GM23338 (cell line): ENCODE measurements at regions not wholly inside any gene's neighbourhood (a gene's known extent, or its start where the extent isn't known, plus 50 kb on each side); places are given as distances from the start of the nearest gene placed in this dataset.

ENCODE experiments used
- ATAC-seq: fragments of 200-7000 bp; cut with Tn5 transposase; 3 replicates; pipeline ENCODE4 v1.9.1; 2020
- DNase-seq: peaks from one replicate; pipeline ENCODE4 v3.0.0-alpha.2; 2015; ENCODE audit warnings: low spot score
- H2AFZ ChIP-seq: fragments of 200-600 bp; sonication (generic); 2 replicates; pipeline ENCODE4 v1.8.0; 2016; ENCODE audit warnings: antibody characterized with exemption, mild to moderate bottlenecking, moderate library complexity
- H3F3A ChIP-seq: fragments of 200-600 bp; sonication (generic); replicated peaks from 2 replicates; pipeline ENCODE4 v1.8.0; 2017; ENCODE audit warnings: antibody characterized with exemption, mixed run types, low read depth
- H3K27ac ChIP-seq: fragments of 200-600 bp; sonication (generic); 2 replicates; pipeline ENCODE4 v1.6.1; 2016; ENCODE audit warnings: low read depth
- H3K27me3 ChIP-seq: fragments of 200-600 bp; sonication (generic); 2 replicates; pipeline ENCODE4 v1.8.0; 2016; ENCODE audit warnings: mild to moderate bottlenecking, mixed run types, moderate library complexity; ENCODE audit not compliant: insufficient read depth
- H3K36me3 ChIP-seq: fragments of 200-600 bp; sonication (generic); 2 replicates; pipeline ENCODE4 v1.8.0; 2016; ENCODE audit warnings: mild to moderate bottlenecking; ENCODE audit not compliant: insufficient read depth
- H3K4me1 ChIP-seq: fragments of 200-600 bp; sonication (generic); 2 replicates; pipeline ENCODE4 v1.8.0; 2016; ENCODE audit warnings: mild to moderate bottlenecking, moderate library complexity; ENCODE audit not compliant: insufficient read depth
- H3K4me2 ChIP-seq: fragments of 200-600 bp; sonication (generic); 2 replicates; pipeline ENCODE4 v1.7.1; 2017; ENCODE audit warnings: mixed run types
- H3K4me3 ChIP-seq: fragments of 200-600 bp; sonication (generic); 2 replicates; pipeline ENCODE4 v1.6.1; 2016; ENCODE audit warnings: mixed run types
- H3K79me2 ChIP-seq: fragments of 200-600 bp; sonication (generic); replicated peaks from 2 replicates; pipeline ENCODE4 v1.8.0; 2017; ENCODE audit warnings: mild to moderate bottlenecking; ENCODE audit not compliant: insufficient read depth
- H3K9me2 ChIP-seq: fragments of 200-600 bp; sonication (generic); 2 replicates; pipeline ENCODE4 v1.8.0; 2017; ENCODE audit not compliant: insufficient read depth
- H4K20me1 ChIP-seq: fragments of 200-600 bp; sonication (generic); replicated peaks from 2 replicates; pipeline ENCODE4 v1.8.0; 2017; ENCODE audit warnings: mild to moderate bottlenecking; ENCODE audit not compliant: insufficient read depth
- H3K27ac Mint-ChIP-seq: 2 replicates; pipeline ENCODE4 v1.8.0; 2020; ENCODE audit warnings: inconsistent platforms, mild to moderate bottlenecking, moderate library complexity, mixed read lengths
- H3K27me3 Mint-ChIP-seq: 3 replicates; pipeline ENCODE4 v1.8.0; 2022; ENCODE audit warnings: low read depth, mild to moderate bottlenecking, moderate library complexity, mixed read lengths, inconsistent platforms; ENCODE audit not compliant: insufficient read depth, poor library complexity
- H3K36me3 Mint-ChIP-seq: 3 replicates; pipeline ENCODE4 v1.8.0; 2021; ENCODE audit warnings: low read depth, mild to moderate bottlenecking, inconsistent platforms, moderate library complexity, mixed read lengths
- H3K4me1 Mint-ChIP-seq: 3 replicates; pipeline ENCODE4 v1.8.0; 2020; ENCODE audit warnings: mild to moderate bottlenecking, inconsistent platforms, mixed read lengths
- H3K4me3 Mint-ChIP-seq: 3 replicates; pipeline ENCODE4 v1.8.0; 2021; ENCODE audit warnings: moderate library complexity, mild to moderate bottlenecking, inconsistent platforms, mixed read lengths
- H3K9me3 Mint-ChIP-seq: 3 replicates; pipeline ENCODE4 v1.8.0; 2020; ENCODE audit warnings: moderate library complexity, mild to moderate bottlenecking, inconsistent platforms, mixed read lengths
- CREB1 ChIP-seq: fragments of 250-450 bp; sonication (Bioruptor Pico); IDR thresholded peaks from 2 replicates; pipeline ENCODE4 v1.5.0; 2020; ENCODE audit warnings: low read depth, mild to moderate bottlenecking, moderate library complexity
- EZH2phosphoT487 ChIP-seq: fragments of 200-600 bp; sonication (generic); IDR thresholded peaks from one replicate; pipeline ENCODE4 v1.8.1; 2018; ENCODE audit warnings: antibody characterized with exemption; ENCODE audit not compliant: unreplicated experiment
- JUNB ChIP-seq: IDR thresholded peaks from one replicate; pipeline ENCODE4 v1.6.1; 2016; ENCODE audit warnings: antibody characterized with exemption; ENCODE audit not compliant: unreplicated experiment
- POLR2AphosphoS5 ChIP-seq: IDR thresholded peaks from 2 replicates; pipeline ENCODE4 v1.6.1; 2016; ENCODE audit warnings: antibody characterized with exemption, low read depth
- STAT1 ChIP-seq: IDR thresholded peaks from one replicate; pipeline ENCODE4 v1.6.1; 2016; ENCODE audit warnings: antibody characterized with exemption; ENCODE audit not compliant: unreplicated experiment
- ZNF331 ChIP-seq: fragments of 250-450 bp; sonication (Bioruptor Pico); IDR thresholded peaks from 2 replicates; pipeline ENCODE4 v1.5.0; 2020; ENCODE audit warnings: low read depth, mild to moderate bottlenecking, moderate library complexity
- ZNF462 ChIP-seq: fragments of 250-450 bp; sonication (Bioruptor Pico); IDR thresholded peaks from 2 replicates; pipeline ENCODE4 v1.5.0; 2020; ENCODE audit warnings: mild to moderate bottlenecking, moderate library complexity
- TF ChIP-seq, protein P1 (sequence below): IDR thresholded peaks from one replicate; pipeline ENCODE4 v1.6.1; 2018; ENCODE audit warnings: antibody characterized with exemption; ENCODE audit not compliant: unreplicated experiment

DNA sequence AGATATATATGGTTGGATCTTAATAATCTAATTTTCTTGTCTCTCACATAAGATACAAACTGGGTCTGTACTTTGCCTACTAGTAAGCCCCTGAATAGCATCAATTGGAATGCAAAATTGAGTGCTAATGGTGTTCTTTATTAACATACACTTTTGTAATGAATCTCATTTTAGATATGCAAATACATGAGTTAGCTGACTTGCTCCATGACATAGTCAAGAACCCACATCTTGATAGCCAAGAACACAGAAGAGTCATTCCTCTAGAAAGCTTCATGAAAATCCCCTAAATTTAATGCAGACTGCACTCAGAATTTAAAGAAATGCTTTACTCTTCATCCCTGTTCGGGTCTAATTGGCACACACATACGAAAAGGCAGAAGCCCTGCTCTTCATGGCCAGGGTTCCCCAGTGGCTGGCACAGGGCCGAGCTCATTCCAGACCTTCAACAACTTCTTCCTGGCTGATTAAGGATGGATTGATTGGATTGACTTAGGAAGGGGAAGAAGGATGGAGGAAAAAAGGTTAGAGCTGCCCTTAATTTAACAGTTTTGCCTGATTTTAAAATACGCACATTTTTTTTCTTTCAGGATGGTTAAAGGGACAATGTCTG, 431.1 kb upstream of the KLF6 start (continued):
- TF ChIP-seq ZNF462: no peak
- no peak for TF ChIP-seq ZNF331 (CRISPR knock-in tag)
- TF ChIP-seq STAT1: no peak

DNA sequence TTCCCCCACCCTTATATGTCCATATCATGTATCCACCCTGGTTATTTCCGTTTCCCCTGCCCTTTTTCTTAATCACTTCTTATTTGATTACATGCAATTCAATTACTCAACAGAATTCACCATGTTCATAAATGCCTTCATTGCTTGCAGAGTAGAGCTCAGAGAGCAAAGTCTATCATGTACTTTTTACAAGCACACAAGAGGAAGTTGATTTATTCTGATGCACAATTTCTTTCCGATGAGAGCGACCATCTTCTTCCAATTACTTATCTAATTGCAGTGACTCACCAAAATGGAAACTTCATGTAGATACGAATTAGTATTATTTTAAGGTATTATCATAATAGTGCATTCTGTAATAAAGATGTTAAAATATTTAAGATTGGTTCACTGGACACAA, 430.5 kb upstream of the KLF6 start:
- no peak overlapping the region for H2AFZ ChIP-seq
- Mint-ChIP-seq H3K4me1 (peaks cover 43% of the 10 kb centered on the region), H3K36me3 (no peaks in the 10 kb centered on the region), H3K4me3 (no peak overlapping the region), H3K9me3 (no peaks in the 10 kb centered on the region), H3K27ac (no peak overlapping the region), H3K27me3 (no peaks in the 10 kb centered on the region)
- no peak overlapping the region for H3K4me3 ChIP-seq
- H3K36me3 ChIP-seq: no peaks in the 10 kb centered on the region
- H3K79me2 ChIP-seq: no peaks in the 10 kb centered on the region
- DNase-seq (no peak), ATAC-seq (no peak)
- peaks cover 39% of the 10 kb centered on the region for H3K4me1 ChIP-seq
- H3K27me3 ChIP-seq: no peaks in the 10 kb centered on the region
- H3K9me2 ChIP-seq: peaks cover 4% of the 10 kb centered on the region; the same call in 1 of the 2 replicates
- peak overlapping the region; percentile 64; the same call in 1 of the 2 replicates for H3K4me2 ChIP-seq
- no peaks in the 10 kb centered on the region for H4K20me1 ChIP-seq
- no peak overlapping the region for H3K27ac ChIP-seq
- H3F3A ChIP-seq: no peaks in the 10 kb centered on the region
- TF ChIP-seq, protein P1, sequence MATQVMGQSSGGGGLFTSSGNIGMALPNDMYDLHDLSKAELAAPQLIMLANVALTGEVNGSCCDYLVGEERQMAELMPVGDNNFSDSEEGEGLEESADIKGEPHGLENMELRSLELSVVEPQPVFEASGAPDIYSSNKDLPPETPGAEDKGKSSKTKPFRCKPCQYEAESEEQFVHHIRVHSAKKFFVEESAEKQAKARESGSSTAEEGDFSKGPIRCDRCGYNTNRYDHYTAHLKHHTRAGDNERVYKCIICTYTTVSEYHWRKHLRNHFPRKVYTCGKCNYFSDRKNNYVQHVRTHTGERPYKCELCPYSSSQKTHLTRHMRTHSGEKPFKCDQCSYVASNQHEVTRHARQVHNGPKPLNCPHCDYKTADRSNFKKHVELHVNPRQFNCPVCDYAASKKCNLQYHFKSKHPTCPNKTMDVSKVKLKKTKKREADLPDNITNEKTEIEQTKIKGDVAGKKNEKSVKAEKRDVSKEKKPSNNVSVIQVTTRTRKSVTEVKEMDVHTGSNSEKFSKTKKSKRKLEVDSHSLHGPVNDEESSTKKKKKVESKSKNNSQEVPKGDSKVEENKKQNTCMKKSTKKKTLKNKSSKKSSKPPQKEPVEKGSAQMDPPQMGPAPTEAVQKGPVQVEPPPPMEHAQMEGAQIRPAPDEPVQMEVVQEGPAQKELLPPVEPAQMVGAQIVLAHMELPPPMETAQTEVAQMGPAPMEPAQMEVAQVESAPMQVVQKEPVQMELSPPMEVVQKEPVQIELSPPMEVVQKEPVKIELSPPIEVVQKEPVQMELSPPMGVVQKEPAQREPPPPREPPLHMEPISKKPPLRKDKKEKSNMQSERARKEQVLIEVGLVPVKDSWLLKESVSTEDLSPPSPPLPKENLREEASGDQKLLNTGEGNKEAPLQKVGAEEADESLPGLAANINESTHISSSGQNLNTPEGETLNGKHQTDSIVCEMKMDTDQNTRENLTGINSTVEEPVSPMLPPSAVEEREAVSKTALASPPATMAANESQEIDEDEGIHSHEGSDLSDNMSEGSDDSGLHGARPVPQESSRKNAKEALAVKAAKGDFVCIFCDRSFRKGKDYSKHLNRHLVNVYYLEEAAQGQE: no peak
- TF ChIP-seq CREB1 (no peak), JUNB (no peak), EZH2phosphoT487 (no peak), ZNF331 (CRISPR knock-in tag) (no peak), STAT1 (no peak), POLR2AphosphoS5 (no peak)
